ENCODE measurements at regions not wholly inside any gene's neighbourhood (a gene's known extent, or its start where the extent isn't known, plus 50 kb on each side); places are given as distances from the start of the nearest gene placed in this dataset.

DNA sequence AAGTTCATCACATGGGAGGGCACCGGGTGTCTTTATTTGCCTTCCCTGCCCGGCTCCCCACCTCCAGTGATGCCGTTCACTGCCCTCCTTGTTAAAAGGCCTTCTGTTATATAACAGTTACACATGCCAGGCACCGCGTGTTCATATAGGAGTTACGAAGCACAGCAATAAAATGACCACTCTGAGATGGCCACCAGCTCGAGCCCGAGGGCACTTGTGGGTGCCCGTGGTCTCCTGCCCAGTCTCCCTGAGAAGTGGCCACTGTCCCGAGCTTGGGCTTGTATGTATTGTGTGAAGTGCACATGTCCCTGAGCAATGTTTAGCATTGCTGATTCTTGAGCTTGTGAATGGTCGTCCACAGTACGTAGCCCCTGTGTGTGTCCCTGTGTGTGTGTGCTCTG lies 355.6 kb downstream of the SEC14L1 start:
- intact Hi-C loops (cut with DNase I) = loop anchor here in 2 of 4 donors (5.0 to 10.0 kb wide), 3 partner anchors 252 to 402 kb away; no protein-coding TSS in a partner anchor
- TF ChIP-seq EP300 (IDR thresholded peaks at IDR 0.05) = no peak
- TF ChIP-seq, protein P1, sequence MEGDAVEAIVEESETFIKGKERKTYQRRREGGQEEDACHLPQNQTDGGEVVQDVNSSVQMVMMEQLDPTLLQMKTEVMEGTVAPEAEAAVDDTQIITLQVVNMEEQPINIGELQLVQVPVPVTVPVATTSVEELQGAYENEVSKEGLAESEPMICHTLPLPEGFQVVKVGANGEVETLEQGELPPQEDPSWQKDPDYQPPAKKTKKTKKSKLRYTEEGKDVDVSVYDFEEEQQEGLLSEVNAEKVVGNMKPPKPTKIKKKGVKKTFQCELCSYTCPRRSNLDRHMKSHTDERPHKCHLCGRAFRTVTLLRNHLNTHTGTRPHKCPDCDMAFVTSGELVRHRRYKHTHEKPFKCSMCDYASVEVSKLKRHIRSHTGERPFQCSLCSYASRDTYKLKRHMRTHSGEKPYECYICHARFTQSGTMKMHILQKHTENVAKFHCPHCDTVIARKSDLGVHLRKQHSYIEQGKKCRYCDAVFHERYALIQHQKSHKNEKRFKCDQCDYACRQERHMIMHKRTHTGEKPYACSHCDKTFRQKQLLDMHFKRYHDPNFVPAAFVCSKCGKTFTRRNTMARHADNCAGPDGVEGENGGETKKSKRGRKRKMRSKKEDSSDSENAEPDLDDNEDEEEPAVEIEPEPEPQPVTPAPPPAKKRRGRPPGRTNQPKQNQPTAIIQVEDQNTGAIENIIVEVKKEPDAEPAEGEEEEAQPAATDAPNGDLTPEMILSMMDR (IDR thresholded peaks at IDR 0.05) = no peak
- DNase-seq = peak in 2 of 5 donors; percentile 17 to 25
- no peaks in the 10 kb centered on the region for H3K9me3 ChIP-seq
- H3K27ac ChIP-seq = no peak overlapping the region
- WGBS, 3 donors = 88 to 90% (median 89%) methylated on average over 12 of the region's 12 CpGs
- H3K4me3 ChIP-seq = no peak overlapping the region
- peaks cover 2% of the 10 kb centered on the region for H3K4me1 ChIP-seq (ENCODE audit: insufficient read depth)
- H3K36me3 ChIP-seq = no peaks in the 10 kb centered on the region
- no peaks in the 10 kb centered on the region for H3K27me3 ChIP-seq

GRCh38 chr17:77496831-77497577 lies 356.2 kb downstream of the SEC14L1 start:
- DNase-seq = peak in 1 of 5 donors; percentile 31
- Histone ChIP-seq H3K4me3 (no peak overlapping the region), H3K9me3 (no peaks in the 10 kb centered on the region), H3K4me1 (ENCODE audit: insufficient read depth) (peaks cover 2% of the 10 kb centered on the region), H3K27ac (no peak overlapping the region), H3K36me3 (no peaks in the 10 kb centered on the region), H3K27me3 (no peaks in the 10 kb centered on the region)
- 91 to 93% (median 91%) methylated on average over 9 of the region's 9 CpGs for WGBS, 3 donors
- intact Hi-C loops (cut with DNase I) = loop anchor here in 2 of 4 donors (5.0 to 10.0 kb wide), 3 partner anchors 252 to 402 kb away; no protein-coding TSS in a partner anchor
- no peak for TF ChIP-seq EP300 (IDR thresholded peaks at IDR 0.05)
- TF ChIP-seq, protein P1 (IDR thresholded peaks at IDR 0.05) = no peak
- no peak for TF ChIP-seq POLR2A (IDR thresholded peaks at IDR 0.05)

DNA sequence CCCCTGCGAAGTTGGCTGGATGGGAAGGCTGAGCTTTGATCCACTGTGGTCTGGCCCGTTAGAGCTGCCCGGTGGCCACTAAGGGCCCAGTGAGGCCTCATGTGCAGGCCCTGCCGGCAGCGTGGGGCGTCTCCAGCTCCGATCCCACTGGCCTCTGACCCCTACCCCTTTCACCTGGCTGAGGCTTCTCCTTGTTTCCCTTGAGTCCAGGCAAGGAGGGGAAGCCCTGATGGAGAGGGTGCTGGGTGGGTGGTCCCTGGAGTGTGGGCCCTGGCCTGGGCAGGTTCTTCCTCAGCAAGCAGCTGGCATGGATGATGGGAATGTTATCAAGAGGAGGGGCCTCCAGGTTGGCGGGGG lies 356.8 kb downstream of the SEC14L1 start:
- H3K27me3 ChIP-seq = no peaks in the 10 kb centered on the region
- H3K4me1 ChIP-seq (ENCODE audit: insufficient read depth) = peaks cover 2% of the 10 kb centered on the region
- no peak overlapping the region for H3K4me3 ChIP-seq
- DNase-seq = peak in 1 of 5 donors; percentile 29
- no peak overlapping the region for H3K27ac ChIP-seq
- TF ChIP-seq, protein P1 (IDR thresholded peaks at IDR 0.05) = no peak
- no peak for TF ChIP-seq EP300 (IDR thresholded peaks at IDR 0.05)
- no peak for TF ChIP-seq POLR2A (IDR thresholded peaks at IDR 0.05)
- intact Hi-C loops (cut with DNase I) = loop anchor here in 2 of 4 donors (5.0 to 10.0 kb wide), 3 partner anchors 253 to 403 kb away; no protein-coding TSS in a partner anchor
- no peaks in the 10 kb centered on the region for H3K9me3 ChIP-seq
- WGBS, 3 donors = 83 to 88% (median 87%) methylated on average over 7 to 8 of the region's 8 CpGs
- H3K36me3 ChIP-seq = no peaks in the 10 kb centered on the region

DNA sequence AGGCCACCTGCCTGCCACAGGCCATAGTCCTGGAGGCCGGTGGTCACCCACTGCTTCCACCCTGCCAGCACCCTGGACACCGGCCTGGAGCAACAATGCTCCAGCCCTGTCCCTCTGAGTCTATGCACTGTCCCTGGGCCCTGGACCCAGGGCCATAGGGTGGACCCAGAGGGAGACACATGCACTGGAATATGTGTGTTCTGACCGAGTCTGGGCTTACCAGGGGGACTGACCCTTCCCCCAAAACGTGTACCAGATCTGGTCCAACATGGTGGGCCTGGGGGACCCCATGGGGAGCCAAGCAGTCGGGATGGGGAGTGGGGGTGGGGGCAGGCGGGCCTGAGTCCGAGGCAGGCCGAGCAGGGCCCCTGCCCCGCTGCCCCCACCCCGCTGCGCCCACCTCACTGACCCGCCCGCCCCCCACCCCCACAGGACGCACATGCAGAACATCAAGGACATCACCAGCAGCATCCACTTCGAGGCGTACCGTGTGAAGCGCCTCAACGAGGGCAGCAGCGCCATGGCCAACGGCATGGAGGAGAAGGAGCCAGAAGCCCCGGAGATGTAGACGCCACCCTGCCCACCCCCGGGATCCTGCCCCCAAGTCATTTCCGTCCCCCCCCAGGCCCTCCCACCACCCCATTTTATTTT lies 357.4 kb downstream of the SEC14L1 start:
- intact Hi-C loops (cut with DNase I) = loop anchor here in 2 of 4 donors (5.0 to 10.0 kb wide), 3 partner anchors 253 to 403 kb away; no protein-coding TSS in a partner anchor
- TF ChIP-seq, protein P1 (IDR thresholded peaks at IDR 0.05) = no peak
- TF ChIP-seq POLR2A (IDR thresholded peaks at IDR 0.05) (no peak), EP300 (IDR thresholded peaks at IDR 0.05) (no peak)
- no peak overlapping the region for H3K4me3 ChIP-seq
- no peak overlapping the region for H3K27ac ChIP-seq
- H3K9me3 ChIP-seq = no peaks in the 10 kb centered on the region
- H3K36me3 ChIP-seq = no peaks in the 10 kb centered on the region
- peaks cover 2% of the 10 kb centered on the region for H3K4me1 ChIP-seq (ENCODE audit: insufficient read depth)
- WGBS, 3 donors = 79 to 86% (median 84%) methylated on average over 20 to 25 of the region's 25 CpGs
- no peak for DNase-seq
- no peaks in the 10 kb centered on the region for H3K27me3 ChIP-seq
